Skin of body (tissue), 1 donor: ENCODE measurements at regions not wholly inside any gene's neighbourhood (a gene's known extent, or its start where the extent isn't known, plus 50 kb on each side); places are given as distances from the start of the nearest gene placed in this dataset.

Source experiments
- DNase-seq: peaks from one replicate; lab custom pipeline; 2025; lab: John Stamatoyannopoulos, UW

GRCh38 chr14:22338917-22339715 is 249.9 kb downstream of the DAD1 start:
- DNase-seq = peak; percentile 97

GRCh38 chr14:22338381-22338780 is 250.6 kb downstream of the DAD1 start:
- no peak for DNase-seq

GRCh38 chr14:22337938-22338337 is 251.1 kb downstream of the DAD1 start:
- no peak for DNase-seq

DNA sequence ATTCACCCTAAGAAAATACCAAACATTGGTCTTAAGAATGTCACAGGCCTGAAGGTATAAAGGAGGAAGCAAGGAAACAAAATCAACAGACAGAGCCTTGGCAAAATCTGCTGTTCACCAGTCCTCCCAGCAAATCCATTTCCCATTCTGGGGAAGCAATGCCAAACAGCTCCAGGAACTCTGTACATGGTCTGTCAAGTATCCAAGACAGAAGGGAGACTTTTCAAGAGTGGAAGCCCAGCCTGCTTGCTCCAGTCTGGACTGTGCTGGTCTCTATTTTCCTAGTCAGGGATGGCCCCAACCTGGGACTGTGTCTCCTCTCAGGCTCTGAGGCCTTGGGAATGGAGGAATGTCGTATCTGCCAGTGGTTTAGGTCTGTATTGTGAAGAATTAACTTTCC is 251.5 kb downstream of the DAD1 start:
- no peak for DNase-seq

DNA sequence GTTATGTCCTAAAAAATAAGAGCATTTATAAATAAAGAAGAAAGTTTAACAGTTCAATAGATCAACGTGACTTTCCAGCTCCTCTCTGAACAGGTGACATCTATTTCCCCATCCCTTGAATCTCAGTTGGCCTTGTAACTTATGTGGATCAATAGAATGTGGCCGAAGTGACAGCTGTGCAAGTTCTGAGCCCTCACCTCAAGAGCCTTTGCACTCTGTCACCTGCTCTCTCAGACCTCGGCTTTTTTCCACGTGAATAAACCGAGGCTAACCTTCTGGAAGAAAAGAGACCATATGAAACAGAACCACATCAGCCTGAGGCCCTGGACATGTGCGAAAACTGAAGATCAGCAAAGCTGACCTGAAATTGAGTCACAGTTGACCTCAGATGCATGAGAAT is 253.0 kb downstream of the DAD1 start:
- no peak for DNase-seq

GRCh38 chr14:22334627-22335026 is 254.4 kb downstream of the DAD1 start:
- DNase-seq = no peak

DNA sequence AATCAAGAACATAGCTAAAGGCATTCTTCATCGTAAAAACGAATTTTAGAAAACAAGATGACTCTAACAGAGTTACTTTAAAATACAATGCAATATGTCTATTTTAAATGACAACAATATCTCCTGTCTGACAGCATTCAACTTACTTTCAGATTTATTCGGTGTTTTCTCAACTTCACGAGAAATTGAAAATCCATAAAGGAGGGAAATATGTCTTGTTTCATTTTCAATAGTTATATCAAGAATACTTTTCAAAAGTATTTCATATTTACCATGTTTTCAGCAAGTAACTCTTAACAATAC is 254.8 kb downstream of the DAD1 start:
- no peak for DNase-seq

GRCh38 chr14:22333422-22334274 is 255.4 kb downstream of the DAD1 start:
- DNase-seq = no peak

DNA sequence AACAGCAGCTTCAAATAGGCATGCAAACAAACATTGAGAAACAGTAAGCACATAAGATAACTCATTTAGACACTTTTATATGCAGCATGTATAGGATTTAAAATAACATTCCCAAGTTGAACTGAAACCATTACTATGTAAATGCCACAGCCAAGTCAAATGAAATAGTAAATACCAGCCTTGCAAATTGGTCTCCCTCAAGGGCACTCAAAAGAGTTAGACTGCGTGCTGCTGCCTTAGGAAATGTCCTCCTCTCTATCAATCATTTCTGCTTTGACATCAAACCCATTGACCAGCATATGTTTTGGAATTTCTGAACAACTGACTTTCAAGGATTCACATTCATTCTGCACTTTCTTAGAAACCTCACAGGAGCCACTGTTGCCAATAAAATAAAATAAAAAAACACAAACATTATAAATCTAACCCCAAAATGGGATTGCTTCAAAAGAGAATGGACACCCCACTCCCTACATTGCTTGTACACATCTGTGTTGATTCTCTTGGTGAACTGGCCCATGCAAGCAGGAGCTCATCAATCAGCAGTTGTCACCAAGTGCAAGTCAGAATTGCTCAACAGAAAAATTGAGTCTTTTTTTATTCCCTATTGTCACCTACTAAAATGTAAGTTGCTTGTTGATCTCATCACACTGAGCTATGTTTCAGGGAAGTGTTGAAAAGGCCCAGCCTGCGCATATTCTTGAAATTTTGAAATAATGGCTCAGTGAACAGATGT is 256.2 kb downstream of the DAD1 start:
- DNase-seq = peak; percentile 81

GRCh38 chr14:22329371-22329770 is 259.7 kb downstream of the DAD1 start:
- no peak for DNase-seq

- DNase-seq = no peak
These were observed 263.2 kb downstream of the DAD1 start for GRCh38 chr14:22325676-22326400.

- no peak for DNase-seq
These were observed 268.7 kb downstream of the DAD1 start for GRCh38 chr14:22320362-22320750.

DNA sequence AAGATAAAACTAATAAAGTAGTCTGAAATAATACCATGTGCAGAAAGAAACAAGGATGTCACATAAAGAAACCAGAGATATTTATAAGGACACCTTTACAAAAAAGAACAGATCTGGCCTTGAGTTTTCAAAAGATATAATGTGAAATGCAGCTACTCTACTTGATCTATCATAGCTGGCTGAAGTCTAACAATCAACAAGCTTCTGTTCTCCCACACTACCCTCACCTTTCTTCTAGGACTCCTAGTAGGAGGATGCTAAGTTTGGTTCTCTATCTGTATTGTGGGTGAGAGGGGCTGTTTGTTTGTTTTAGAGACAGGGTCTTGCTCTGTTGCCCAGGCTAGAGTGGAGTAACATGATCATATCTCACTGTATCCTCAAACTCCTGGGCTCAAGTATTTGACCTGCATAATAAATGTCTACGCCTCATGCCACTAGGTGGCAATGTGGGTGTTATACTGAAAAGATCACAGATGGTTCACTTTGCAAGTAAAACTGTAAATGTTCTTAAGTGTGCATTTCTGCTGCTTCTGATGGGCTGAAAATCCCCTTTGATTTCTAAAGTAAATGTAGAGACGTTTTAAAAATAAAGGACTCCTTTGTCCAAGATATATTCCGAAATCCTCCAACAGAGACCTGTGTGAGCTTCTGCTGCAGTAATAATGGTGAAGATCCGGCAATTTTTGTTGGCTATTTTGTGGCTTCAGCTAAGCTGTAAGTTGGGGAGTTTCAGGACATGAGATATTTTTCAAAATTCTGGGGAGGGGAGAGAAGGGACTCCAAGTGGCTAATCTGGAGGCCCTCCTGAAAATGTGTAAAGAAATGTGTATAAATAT is 269.3 kb downstream of the DAD1 start:
- DNase-seq = peak; percentile 15

DNA sequence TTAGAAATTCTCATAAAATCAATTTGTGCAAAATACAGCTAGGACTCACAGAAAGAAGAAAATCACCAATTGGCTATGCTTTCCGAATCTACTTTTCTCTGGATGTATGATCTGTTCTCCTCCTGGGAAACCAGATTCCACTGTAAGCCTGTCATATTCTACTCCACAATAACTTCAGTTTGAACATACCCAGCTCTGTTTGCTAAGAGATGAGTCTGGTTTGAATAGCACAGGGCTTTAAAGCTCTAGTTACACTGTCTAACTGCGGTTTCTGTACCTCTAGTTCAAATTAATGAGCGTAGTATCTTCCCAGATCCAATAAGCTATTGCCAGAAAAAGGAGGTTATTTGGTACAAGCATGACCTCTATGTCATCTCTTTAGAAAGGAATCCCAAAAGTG is 270.1 kb downstream of the DAD1 start:
- DNase-seq = no peak

DNA sequence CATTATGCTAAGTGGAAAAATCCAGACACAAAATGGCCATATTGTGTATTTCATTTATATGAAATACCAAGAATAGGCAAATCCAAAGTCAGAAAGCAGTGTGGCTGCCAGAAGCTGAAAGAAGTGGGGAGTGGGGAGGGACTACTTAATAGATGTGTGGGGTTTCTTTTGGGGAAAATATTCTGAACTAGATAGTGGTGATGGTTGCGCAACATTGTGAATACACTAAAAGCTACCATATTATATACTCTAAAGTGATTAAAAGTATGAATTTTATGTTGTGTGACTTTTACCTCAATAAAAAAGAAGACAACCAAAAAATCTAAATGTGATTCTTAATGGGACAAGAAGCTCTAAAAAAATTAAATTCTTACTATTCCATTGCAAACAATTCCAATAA is 272.6 kb downstream of the DAD1 start:
- no peak for DNase-seq

GRCh38 chr14:22315336-22315735 is 273.7 kb downstream of the DAD1 start:
- no peak for DNase-seq

- peak; percentile 24 for DNase-seq
These were observed 274.7 kb downstream of the DAD1 start for GRCh38 chr14:22314183-22314820.

- no peak for DNase-seq
These were observed 275.7 kb downstream of the DAD1 start for GRCh38 chr14:22313172-22313801.

DNA sequence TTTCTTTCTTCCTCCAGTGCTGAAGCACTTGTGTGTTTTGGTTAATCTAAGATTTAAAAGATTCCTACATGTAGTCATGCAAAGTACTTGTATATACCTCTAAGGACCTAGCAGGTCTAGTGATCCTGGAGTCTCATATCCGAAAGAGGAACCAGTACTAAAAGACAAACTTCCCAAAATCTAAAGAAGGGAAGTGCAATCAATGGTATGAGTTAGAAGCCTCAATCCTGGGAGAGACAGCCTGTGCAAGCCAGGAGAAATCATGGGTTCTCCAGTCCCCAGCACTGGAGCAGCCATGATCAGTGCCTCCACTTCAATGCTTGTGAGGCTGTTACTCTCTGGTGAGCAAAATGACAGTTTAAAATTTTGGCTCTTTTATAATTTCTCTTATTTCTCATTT is 277.4 kb downstream of the DAD1 start:
- DNase-seq = no peak

- no peak for DNase-seq
These were observed 283.4 kb downstream of the DAD1 start for GRCh38 chr14:22305607-22306006.
